Limb (tissue), 2 donors: ENCODE measurements at regions not wholly inside any gene's neighbourhood (a gene's known extent, or its start where the extent isn't known, plus 50 kb on each side); places are given as distances from the start of the nearest gene placed in this dataset.
"Not testable (repeated sequence)": the region's sequence is repeated elsewhere in the genome, so short reads cannot be mapped to it uniquely, and the experiment has no call there.

Experiments used
- DNase-seq, 2 donors: peaks; one replicate each; pipeline ENCODE4 v3.0.0-alpha.2; 2016; ENCODE audit errors: extremely low spot score in 2 of 2

- DNase-seq = no peak
Observed at GRCh38 chr6:78502386-78502887, 364.9 kb upstream of the IRAK1BP1 start.

- no peak for DNase-seq
Observed at GRCh38 chr6:78505178-78505577, 362.2 kb upstream of the IRAK1BP1 start.

GRCh38 chr6:78511009-78511408, 356.3 kb upstream of the IRAK1BP1 start:
- DNase-seq = no peak

GRCh38 chr6:78513856-78514255, 353.5 kb upstream of the IRAK1BP1 start:
- DNase-seq = no peak

- DNase-seq = no peak
Observed at GRCh38 chr6:78515271-78515670, 352.1 kb upstream of the IRAK1BP1 start.

GRCh38 chr6:78517399-78517798, 350.0 kb upstream of the IRAK1BP1 start:
- DNase-seq = no peak

- no peak for DNase-seq
Observed at GRCh38 chr6:78523622-78524021, 343.7 kb upstream of the IRAK1BP1 start.

GRCh38 chr6:78525976-78526375, 341.4 kb upstream of the IRAK1BP1 start:
- DNase-seq = no peak

- no peak for DNase-seq
Observed at GRCh38 chr6:78526432-78526831, 340.9 kb upstream of the IRAK1BP1 start.

- DNase-seq = no peak
Observed at GRCh38 chr6:78528926-78529325, 338.4 kb upstream of the IRAK1BP1 start.

GRCh38 chr6:78530208-78530607, 337.1 kb upstream of the IRAK1BP1 start:
- DNase-seq = no peak

GRCh38 chr6:78533426-78533825, 333.9 kb upstream of the IRAK1BP1 start:
- DNase-seq = no peak

- DNase-seq = no peak
Observed at GRCh38 chr6:78533876-78534275, 333.5 kb upstream of the IRAK1BP1 start.

- DNase-seq = no peak
Observed at GRCh38 chr6:78538002-78538401, 329.3 kb upstream of the IRAK1BP1 start.

GRCh38 chr6:78547636-78548035, 319.7 kb upstream of the IRAK1BP1 start:
- not testable (repeated sequence) for DNase-seq

- DNase-seq = no peak
Observed at GRCh38 chr6:78551361-78551760, 316.0 kb upstream of the IRAK1BP1 start.

- no peak for DNase-seq
Observed at GRCh38 chr6:78552435-78552834, 314.9 kb upstream of the IRAK1BP1 start.

GRCh38 chr6:78554341-78554740, 313.0 kb upstream of the IRAK1BP1 start:
- DNase-seq = no peak

GRCh38 chr6:78559056-78559455, 308.3 kb upstream of the IRAK1BP1 start:
- DNase-seq = no peak

- no peak for DNase-seq
Observed at GRCh38 chr6:78561015-78561414, 306.3 kb upstream of the IRAK1BP1 start.

- DNase-seq = no peak
Observed at GRCh38 chr6:78565997-78566396, 301.4 kb upstream of the IRAK1BP1 start.

- no peak for DNase-seq
Observed at GRCh38 chr6:78570044-78570443, 297.3 kb upstream of the IRAK1BP1 start.

- no peak for DNase-seq
Observed at GRCh38 chr6:78577585-78577984, 289.8 kb upstream of the IRAK1BP1 start.

GRCh38 chr6:78578430-78578829, 288.9 kb upstream of the IRAK1BP1 start:
- DNase-seq = no peak
